Heart left ventricle (tissue), 16 donors: ENCODE measurements at regions not wholly inside any gene's neighbourhood (a gene's known extent, or its start where the extent isn't known, plus 50 kb on each side); places are given as distances from the start of the nearest gene placed in this dataset.
A peak's percentile ranks its signal among the peaks of the same experiment; 100 is the strongest.

Experiments used
- ATAC-seq, 4 donors: fragments of 200-7000 bp; cut with Tn5 transposase; one replicate each; pipeline ENCODE4 v1.9.1; 2020 to 2022; ENCODE audit warnings: moderate library complexity in 4 of 4, mild to moderate bottlenecking in 3 of 4, moderate number of reproducible peaks in 1 of 4
- DNase-seq, 5 donors: peaks; one replicate each; pipeline ENCODE4 v3.0.0-alpha.2; 2020
- H3K27ac ChIP-seq, 12 donors: fragments of 200-600 bp; sonication (generic) in 4 of 12; one replicate each; pipeline versions ENCODE4 v1.5.0 to v1.8.0; 2016 to 2022; ENCODE audit warnings: mild to moderate bottlenecking in 2 of 12
- H3K27me3 ChIP-seq, 9 donors: fragments of 200-600 bp; sonication (generic) in 2 of 9; one replicate each; pipeline versions ENCODE4 v1.5.1 to v1.8.0; 2016 to 2022; ENCODE audit warnings: mild to moderate bottlenecking in 3 of 9
- H3K36me3 ChIP-seq, 9 donors: fragments of 200-600 bp; sonication (generic) in 2 of 9; one replicate each; pipeline versions ENCODE4 v1.5.0 to v1.8.0; 2018 to 2022; ENCODE audit warnings: mild to moderate bottlenecking in 2 of 9
- H3K4me1 ChIP-seq, 12 donors: fragments of 200-600 bp; sonication (generic) in 4 of 12; one replicate each; pipeline versions ENCODE4 v1.5.0 to v1.8.0; 2016 to 2022; ENCODE audit warnings: mild to moderate bottlenecking in 3 of 12
- H3K4me3 ChIP-seq, 12 donors: fragments of 200-600 bp; sonication (generic) in 4 of 12; one replicate each; pipeline versions ENCODE4 v1.5.0 to v1.8.0; 2017 to 2022; ENCODE audit warnings: mild to moderate bottlenecking in 9 of 12, moderate library complexity in 4 of 12
- H3K9me3 ChIP-seq, 12 donors: fragments of 200-600 bp; sonication (generic) in 4 of 12; one replicate each; pipeline versions ENCODE4 v1.5.0 to v1.8.0; 2016 to 2022; ENCODE audit warnings: mild to moderate bottlenecking in 1 of 12
- POLR2A ChIP-seq, 2 donors: fragments of 450-650 bp; IDR thresholded peaks; one replicate each; pipeline ENCODE4 v1.6.1; 2017; ENCODE audit warnings: antibody characterized with exemption in 2 of 2, mild to moderate bottlenecking in 2 of 2, moderate library complexity in 2 of 2
- WGBS, 4 donors: extraction: QIAGEN DNeasy Blood & Tissue Kit in 2 of 4; methylation state at CpG; one replicate each; pipeline versions ENCODE4 v1.1.5 to v1.1.7; 2013 to 2018; 5-methylcytosine and 5-hydroxymethylcytosine counted together
- intact Hi-C, 10 donors: fragments of 100-400 bp; cut with DNase I; formaldehyde crosslinking; loops; one replicate each; pipeline versions ENCODE4 v1.11.1 to v1.14.2; 2022
- TF ChIP-seq, protein P1 (sequence below), 12 donors: fragments of 200-600 bp; sonication (generic) in 4 of 12; IDR thresholded peaks; one replicate each; pipeline versions ENCODE4 v1.5.0 to v1.8.0; 2018 to 2022; ENCODE audit warnings: antibody characterized with exemption in 12 of 12, mild to moderate bottlenecking in 5 of 12
- donor health status: ischemic (EF 13 %, LVEDD 7.1; RV severe dilation, severe dysfunction).
- donor health status: healthy with polysubstance abuse.
- donor health status: DM: no; HTN: yes; CAD: no.
- donor health status: DM: no; HTN: no; CAD: no.
- donor health status: ischemic (EF 25% LVEDD 6.9; RV normal size, moderate dysfunction).
- donor health status: ischemic (EF 25% LVEDD 5.7; RV mildly dilated, moderate dysfunction).
- donor health status: healthy.
- donor health status: DM: yes; HTN: yes; CAD: no.
- donor health status: ischemic (EF 35%, LVEDD 5.7; RV mildly dilated, moderate dysfunction).
- donor health status: nonischemic (EF 11% LVEDD 7.7; RV severe dilation, severe dysfunction).
- donor health status: DM: yes; HTN: yes; CAD: no.
- donor health status: PGD.
- donor health status: ischemic (EF 29% LVEDD 5.4; RV normal size, mild dysfunction).
- donor health status: nonischemic (EF 23%, LVEDD 6.1; RV moderate dilation, normal function).

DNA sequence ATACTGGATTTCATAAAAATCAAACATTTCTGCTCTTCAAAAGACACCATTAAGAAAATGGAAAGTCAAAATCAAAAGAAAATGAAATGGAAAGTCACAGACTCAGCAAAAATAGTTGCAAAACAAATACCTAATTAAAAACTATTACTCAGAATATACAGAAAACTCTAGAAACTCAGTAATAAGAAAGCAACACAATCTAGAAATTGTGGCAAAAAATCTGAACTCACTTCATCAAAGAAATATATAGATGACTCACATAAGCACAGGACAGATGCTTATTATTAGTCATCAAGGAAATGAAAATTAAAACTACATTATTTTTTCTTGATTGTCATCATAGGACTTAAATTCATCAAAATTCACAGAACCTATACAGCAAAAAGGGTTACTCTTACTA lies 430.0 kb downstream of the SHQ1 start:
- Histone ChIP-seq H3K4me3 (no peak overlapping the region), H3K27ac (no peak overlapping the region), H3K4me1 (peaks cover 0 to 32% (median 7%) of the 10 kb centered on the region in 12 donors), H3K27me3 (no peaks in the 10 kb centered on the region), H3K9me3 (peaks cover 0 to 30% (median 9%) of the 10 kb centered on the region in 12 donors), H3K36me3 (no peaks in the 10 kb centered on the region)
- intact Hi-C loops = no loop called here
- no peak for ATAC-seq
- no peak for DNase-seq
- TF ChIP-seq, protein P1, sequence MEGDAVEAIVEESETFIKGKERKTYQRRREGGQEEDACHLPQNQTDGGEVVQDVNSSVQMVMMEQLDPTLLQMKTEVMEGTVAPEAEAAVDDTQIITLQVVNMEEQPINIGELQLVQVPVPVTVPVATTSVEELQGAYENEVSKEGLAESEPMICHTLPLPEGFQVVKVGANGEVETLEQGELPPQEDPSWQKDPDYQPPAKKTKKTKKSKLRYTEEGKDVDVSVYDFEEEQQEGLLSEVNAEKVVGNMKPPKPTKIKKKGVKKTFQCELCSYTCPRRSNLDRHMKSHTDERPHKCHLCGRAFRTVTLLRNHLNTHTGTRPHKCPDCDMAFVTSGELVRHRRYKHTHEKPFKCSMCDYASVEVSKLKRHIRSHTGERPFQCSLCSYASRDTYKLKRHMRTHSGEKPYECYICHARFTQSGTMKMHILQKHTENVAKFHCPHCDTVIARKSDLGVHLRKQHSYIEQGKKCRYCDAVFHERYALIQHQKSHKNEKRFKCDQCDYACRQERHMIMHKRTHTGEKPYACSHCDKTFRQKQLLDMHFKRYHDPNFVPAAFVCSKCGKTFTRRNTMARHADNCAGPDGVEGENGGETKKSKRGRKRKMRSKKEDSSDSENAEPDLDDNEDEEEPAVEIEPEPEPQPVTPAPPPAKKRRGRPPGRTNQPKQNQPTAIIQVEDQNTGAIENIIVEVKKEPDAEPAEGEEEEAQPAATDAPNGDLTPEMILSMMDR (IDR thresholded peaks at IDR 0.05) = no peak
- no peak for TF ChIP-seq POLR2A (IDR thresholded peaks at IDR 0.05)

DNA sequence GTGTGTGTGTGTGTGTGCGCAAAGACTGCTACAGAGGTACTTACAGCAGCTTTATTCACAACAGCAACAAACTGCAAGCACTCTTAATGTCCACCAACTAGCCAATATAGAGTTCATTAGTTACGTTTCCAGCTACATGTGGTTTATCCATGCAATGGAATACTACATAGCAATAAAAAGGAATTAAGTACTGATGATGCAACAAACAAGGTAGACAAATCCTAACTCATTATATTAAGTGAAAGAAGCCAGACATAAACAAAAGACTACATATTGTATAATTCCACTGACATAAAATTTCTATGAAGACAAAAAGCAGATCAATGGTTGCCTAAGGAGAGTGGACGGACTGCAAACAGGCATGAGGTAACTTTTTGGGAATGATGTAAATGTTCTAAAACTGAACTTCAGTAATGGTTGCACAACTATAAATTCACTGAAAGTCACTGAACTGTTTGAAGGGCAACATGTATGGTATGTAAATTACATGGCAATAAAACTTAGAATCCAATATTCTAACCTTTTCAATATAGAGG lies 433.7 kb downstream of the SHQ1 start:
- Histone ChIP-seq H3K4me3 (no peak overlapping the region), H3K9me3 (no peaks in the 10 kb centered on the region), H3K27ac (no peak overlapping the region), H3K27me3 (no peaks in the 10 kb centered on the region), H3K4me1 (peaks cover 0 to 62% (median 32%) of the 10 kb centered on the region in 12 donors), H3K36me3 (no peaks in the 10 kb centered on the region)
- TF ChIP-seq POLR2A (IDR thresholded peaks at IDR 0.05) = no peak
- TF ChIP-seq, protein P1 (IDR thresholded peaks at IDR 0.05) = no peak
- intact Hi-C loops = no loop called here
- no peak for DNase-seq
- WGBS, 4 donors = 62 to 66% (median 64%) methylated on average over 3 of the region's 3 CpGs
- no peak for ATAC-seq

DNA sequence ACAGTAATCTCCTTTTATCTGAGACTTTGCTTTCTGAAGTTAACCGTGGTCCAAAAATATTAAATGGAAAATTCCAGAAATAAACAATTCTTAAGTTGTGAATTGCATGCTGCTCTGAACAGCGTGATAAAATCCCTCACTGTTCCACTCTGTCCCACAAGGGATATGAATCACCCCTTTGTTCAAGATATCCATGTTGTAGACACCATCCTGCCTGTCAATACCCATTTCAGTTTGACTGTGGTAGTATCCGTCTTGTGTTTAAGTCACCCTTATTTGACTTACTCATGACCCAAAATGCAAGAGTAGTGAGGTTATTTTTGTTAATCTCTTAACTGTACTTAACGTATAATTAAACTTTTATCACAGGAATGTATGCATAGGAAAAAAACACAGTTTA lies 435.0 kb downstream of the SHQ1 start:
- H3K36me3 ChIP-seq = no peaks in the 10 kb centered on the region
- DNase-seq = no peak
- H3K9me3 ChIP-seq = no peaks in the 10 kb centered on the region
- 37 to 51% (median 46%) methylated on average over 4 of the region's 4 CpGs for WGBS, 4 donors
- H3K27ac ChIP-seq = peak overlapping the region in 1 of 12 donors; percentile 28
- no peak overlapping the region for H3K4me3 ChIP-seq
- TF ChIP-seq POLR2A (IDR thresholded peaks at IDR 0.05) = no peak
- TF ChIP-seq, protein P1 (IDR thresholded peaks at IDR 0.05) = no peak
- H3K4me1 ChIP-seq = peaks cover 0 to 63% (median 34%) of the 10 kb centered on the region in 12 donors
- H3K27me3 ChIP-seq = no peaks in the 10 kb centered on the region
- peak in 3 of 4 donors; percentile 75 to 79 (median 75) for ATAC-seq
- intact Hi-C loops = no loop called here

DNA sequence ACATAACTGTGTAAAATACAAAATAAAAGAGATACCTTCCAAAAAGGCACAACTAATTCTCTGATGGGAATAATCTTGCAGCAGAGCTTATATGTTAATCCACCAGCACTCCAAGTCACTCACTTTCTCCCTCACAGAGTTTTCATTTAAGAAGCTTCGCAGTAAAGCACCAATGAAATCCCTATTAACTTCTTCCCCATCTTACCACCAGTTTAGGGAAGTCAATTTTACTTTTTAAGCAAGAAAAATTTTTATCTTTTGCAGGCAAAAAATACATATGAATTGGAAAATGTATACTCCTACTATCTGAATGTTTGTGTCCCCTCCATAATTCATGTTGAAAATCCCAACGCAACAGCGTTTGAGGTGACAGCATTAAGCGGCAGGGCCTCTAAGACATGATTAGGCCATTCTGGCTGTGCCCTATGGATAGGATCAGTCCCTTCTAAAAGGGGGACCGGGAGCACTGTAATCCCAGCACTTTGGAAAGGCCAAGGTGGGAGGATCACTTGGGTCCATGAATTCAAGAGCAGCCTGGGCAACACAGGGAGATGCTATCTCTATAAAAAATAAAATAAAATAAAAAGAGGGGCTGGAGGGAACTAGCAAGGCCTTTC lies 435.8 kb downstream of the SHQ1 start:
- ATAC-seq (peak in 1 of 4 donors; percentile 15), DNase-seq (no peak)
- Histone ChIP-seq H3K27ac (peak overlapping the region in 1 of 12 donors; percentile 28), H3K4me3 (no peak overlapping the region), H3K9me3 (no peaks in the 10 kb centered on the region), H3K36me3 (no peaks in the 10 kb centered on the region), H3K27me3 (no peaks in the 10 kb centered on the region), H3K4me1 (peaks cover 0 to 55% (median 33%) of the 10 kb centered on the region in 12 donors)
- 94 to 95% (median 95%) methylated on average over 5 of the region's 5 CpGs for WGBS, 4 donors
- intact Hi-C loops = no loop called here
- TF ChIP-seq, protein P1 (IDR thresholded peaks at IDR 0.05) = no peak
- no peak for TF ChIP-seq POLR2A (IDR thresholded peaks at IDR 0.05)
